HG03159 (cell line): ENCODE measurements at regions not wholly inside any gene's neighbourhood (a gene's known extent, or its start where the extent isn't known, plus 50 kb on each side); places are given as distances from the start of the nearest gene placed in this dataset.
"Not testable (repeated sequence)": the region's sequence is repeated elsewhere in the genome, so short reads cannot be mapped to it uniquely, and the experiment has no call there.

Source experiments
- ATAC-seq: cut with Tn5 transposase; IDR thresholded peaks from one replicate; pipeline ENCODE4 v1.9.1; 2021; ENCODE audit warnings: mild to moderate bottlenecking, moderate library complexity; ENCODE audit not compliant: unreplicated experiment

DNA sequence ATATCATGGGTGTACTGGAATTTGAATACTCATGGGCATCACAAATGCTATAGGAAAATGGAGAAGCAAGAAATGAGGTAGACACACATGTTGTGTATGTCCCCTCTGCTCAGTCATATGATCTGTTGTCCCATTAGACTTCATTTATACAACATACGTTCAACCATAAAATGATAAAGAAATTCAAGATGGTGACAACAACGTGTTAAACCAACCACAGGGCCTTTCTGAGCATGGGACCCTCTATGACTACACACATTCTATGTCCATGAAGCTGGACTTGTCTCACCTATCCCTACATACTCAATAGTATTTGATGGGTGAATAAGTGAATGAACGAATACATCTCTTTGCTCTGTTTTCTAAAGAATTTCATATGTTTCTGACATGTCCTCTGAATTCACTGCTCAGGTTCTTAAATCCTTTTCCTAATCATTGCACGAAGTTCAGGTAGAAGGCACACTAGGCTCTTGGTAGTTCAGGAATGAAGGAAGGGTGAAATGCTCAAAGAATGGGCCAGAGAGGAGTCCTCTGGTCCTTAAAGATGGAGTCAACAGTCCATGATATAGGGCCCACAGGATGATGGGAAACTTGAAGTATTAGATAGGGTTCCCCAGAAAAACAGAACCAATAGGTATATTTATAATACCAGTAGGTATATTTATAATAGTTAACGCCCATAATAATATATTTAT is 105.7 kb upstream of the PPM1H start:
- no peak for ATAC-seq

DNA sequence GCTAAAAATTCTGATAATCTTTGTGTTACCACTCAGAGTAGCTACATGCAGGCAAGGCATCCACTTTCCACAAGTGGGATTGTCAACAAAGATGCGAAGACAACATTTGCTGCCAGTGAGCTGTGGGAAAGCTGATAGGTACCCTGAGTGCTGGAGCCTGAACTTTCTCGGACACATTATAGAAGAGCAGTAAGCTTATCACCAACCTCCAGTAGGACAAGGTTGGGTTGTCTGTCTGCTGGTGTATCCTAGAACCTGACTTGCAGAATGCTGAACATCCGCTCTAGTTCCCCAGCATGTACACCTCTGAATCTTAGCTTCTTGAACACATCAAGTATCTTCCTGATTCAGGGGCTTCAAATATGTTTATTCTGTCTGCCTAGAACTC is 103.8 kb upstream of the PPM1H start:
- no peak for ATAC-seq

DNA sequence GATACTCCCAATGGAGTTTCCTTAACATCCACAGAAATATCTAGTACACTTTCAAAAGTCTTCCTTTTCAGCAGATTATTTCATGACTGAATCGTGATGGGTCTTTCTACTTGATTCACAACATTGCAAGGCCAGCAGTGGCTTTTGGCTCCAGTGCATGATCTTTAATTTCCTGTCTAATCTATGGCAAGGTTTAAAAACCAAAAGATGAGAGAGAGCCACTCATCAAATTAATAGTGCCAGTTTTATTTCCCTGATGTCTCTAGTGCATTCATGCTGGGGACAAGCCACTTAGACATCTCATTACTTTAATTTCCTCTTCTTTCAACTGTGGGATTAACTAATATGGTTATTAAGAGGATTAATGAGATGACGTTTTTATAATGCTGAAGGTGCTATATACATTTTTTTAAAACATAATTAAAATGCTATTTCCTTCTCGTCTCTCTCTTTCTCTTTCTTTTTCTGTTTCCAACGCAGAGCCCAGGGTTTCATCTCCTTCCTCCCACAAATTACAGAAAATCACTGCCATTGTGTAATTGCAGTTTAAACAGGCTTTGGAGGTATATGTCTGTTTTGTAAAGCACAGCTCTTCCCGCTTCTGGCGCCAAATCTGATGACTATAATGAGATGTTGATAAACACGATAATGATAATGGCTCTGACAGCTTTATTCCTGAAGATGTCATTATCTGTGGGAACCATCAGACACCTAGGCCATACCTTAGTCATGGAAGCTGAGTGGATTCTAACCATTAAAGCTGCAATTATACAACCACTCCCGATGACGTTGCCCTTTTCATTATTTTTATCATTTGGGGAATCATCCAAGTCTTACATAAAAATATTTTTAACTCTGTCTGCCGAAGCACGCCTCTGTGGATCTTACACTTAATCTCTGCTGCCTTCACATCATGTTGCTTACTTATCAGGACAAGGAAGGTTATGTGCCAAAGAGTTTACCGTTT is 103.1 kb upstream of the PPM1H start:
- no peak for ATAC-seq

DNA sequence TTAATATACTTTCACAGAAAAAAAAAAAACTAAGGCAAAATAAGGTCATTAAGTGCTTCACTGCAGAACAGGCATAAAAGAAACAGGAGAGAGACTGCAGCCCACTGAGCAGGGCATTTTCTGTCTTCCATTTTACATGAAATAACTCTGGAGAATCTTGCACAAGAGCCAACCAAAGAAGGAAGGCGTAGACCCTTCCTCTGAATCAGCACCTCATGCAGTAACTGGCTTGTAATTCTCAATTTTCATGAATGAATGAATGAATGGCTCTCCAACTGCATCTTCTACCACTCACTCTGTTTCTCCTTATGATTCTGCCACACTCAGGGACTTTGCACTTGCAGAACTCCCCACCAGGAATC is 102.0 kb upstream of the PPM1H start:
- no peak for ATAC-seq

DNA sequence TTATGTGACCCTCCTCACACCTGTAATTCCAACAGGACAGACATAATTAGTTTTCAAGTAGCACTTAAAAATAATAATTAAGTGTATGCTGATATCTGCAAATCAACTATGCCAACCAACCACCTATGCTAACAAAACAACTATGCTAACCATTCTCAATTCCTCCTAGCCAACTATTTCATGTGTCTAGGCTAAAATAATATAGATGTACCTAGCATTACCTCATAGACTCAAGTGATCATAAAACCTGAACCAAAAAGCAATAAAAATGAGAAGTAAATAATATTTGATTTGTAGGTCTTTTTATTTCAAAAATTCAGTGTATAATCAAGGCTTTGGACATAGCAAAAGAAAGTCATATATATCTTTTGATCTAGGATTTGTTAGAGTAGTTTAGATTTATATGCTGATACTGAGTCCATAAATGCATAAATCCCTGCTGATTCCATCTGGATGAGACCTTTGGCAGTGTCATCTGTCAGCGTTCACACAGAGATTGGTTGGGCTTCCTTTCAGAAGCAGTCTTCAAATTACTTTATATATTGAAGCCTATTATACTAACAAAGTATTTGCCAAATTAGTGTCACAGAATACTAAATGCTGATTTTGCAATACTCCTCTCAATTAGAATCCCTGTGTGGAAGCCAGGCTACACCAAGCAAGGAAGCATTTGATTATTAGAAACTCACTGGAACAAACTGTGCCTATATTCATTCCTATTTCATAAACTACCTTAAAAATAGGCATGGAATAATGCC is 101.4 kb upstream of the PPM1H start:
- ATAC-seq = no peak

DNA sequence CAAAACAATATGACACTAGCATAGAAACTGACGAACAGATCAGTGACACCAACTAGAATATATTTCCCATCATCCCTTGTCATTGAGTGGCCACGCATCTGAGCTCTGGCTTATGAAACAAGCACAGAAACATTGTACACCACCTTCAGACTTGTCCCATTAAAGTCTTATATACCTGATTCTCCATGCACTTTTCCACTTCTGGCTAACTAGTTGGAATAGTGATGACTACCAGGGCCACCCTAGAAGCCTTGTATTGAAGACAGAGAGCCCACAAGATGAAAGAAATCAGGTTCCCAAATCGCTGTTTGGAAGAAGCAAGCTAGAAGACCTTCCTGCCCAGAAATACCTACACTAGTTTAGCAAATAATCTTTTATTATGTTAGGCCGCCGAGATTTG is 99.7 kb upstream of the PPM1H start:
- ATAC-seq = no peak

DNA sequence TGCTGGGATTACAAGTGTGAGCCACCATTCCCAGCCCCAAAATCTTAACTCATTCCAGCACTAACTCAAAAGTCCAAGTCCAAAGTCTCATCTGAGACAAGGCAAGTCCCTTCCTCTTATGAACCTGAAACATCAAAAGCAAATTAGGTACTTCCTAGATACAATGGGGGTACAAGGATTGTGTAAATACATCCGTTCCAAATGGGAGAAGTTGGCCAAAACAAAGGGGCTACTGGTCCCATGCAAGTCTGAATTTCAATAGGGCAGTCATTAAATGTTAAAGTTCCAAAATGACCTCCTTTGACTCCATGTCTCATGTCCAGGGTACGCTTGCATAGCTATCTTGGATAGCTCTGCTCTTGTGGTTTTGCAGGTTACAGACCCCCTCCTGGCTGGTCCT is 94.7 kb upstream of the PPM1H start:
- ATAC-seq = no peak

DNA sequence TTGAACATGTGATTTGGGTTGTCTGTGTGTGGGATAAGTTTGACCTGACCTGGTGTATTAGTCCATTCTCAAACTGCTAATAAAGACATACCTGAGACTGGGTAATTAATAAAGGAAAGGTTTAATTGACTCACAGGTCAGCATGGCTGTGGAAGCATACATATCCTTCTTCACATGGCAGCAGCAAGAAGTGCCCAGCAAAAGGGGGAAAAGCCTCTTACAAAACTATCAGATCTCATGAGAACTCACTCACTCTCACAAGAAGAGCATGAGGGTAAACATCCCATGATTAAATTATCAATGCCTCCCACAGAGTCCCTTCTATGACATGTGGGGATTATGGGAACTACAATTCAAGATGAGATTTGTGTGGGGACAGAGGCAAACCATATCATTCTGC is 94.0 kb upstream of the PPM1H start:
- no peak for ATAC-seq

DNA sequence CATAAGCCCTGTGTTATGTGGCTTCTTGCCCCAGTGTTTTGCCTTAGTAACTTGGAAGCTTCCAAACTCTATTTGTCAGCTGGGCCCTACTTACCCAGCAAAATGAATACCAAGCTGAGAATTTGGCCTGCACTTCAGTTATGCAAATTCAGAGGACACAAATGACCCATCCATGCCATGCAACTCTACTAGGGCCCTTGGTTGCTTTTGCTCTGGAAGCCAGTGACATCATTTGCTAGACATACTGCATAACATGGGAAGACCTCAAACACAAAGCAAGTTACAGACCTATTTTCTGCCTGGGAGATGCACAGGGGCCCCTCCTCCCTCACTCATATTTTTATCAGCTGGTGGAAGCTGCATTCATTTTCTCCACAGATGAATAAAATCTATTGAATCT is 90.2 kb upstream of the PPM1H start:
- ATAC-seq = no peak

DNA sequence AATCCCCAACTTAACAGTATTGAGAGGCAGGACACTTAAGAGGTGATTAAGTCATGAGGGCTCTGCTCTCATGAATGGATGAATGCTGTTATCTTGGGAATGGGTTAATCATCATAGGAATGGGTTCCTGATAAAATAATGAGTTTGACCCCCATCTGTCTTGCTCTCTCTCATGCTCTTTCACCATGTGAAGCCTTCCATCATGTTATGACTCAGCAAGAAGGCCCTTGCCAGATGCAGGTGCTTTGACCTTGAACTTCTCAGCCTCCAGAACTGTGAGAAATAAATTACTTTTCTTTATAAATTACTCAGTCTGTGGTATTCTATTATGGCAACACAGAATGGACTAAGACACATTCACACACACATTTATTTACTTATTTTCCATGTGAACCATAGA is 89.0 kb upstream of the PPM1H start:
- ATAC-seq = no peak

DNA sequence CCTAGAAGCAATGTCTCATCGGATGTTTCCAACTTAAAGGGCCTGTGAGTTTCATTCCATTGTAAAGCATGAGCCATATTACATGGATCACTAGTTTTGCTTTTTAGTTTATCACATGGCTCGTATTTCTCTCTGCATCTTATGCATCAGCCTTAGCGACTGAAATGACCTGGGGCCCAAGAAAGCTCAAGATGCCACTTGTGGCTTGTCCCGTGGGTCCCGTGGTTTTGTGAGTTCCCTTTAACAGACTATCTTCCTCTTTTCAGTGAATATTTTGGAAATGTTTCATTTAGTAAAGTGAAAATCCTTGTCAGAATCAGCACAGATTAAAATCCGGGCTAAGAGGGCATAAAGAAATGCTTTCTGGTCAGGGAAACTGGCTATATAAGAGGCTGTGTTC is 86.2 kb upstream of the PPM1H start:
- no peak for ATAC-seq

DNA sequence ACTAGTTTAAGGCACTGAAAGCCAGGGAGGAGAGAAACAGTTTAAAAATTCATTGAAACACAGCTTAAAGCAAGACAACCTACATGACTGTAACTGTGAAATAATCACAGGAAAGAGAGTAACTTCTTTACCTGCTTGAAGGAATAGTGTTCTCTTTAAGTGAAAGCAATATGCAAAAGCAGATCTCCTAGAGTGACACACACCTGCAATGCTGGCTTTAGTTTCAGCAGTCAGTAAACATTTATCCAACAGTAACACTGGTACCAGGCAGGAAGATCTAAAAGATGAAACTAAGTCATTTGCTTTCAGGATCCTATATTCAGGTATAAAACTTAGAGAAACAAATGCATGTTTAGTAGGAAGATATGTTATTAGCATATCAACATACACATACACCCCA is 85.3 kb upstream of the PPM1H start:
- no peak for ATAC-seq

DNA sequence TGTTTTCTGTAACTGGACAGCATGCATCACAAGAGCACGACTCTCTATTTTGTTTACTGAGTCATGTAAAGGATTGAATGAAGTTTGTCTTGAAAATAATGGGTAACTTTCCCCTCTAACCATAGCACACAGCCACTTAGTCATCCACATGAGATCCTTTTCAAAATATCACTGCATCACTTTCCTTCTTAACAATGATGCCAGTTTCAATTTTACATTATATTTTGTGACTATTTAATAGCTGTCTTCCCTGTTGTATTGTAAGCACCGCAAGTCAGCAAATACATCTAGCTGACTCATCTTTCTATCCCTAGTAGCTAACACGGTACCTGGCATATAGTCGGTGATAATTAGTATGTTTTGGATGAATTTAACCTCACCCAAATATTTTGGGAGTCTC is 83.3 kb upstream of the PPM1H start:
- ATAC-seq = no peak

DNA sequence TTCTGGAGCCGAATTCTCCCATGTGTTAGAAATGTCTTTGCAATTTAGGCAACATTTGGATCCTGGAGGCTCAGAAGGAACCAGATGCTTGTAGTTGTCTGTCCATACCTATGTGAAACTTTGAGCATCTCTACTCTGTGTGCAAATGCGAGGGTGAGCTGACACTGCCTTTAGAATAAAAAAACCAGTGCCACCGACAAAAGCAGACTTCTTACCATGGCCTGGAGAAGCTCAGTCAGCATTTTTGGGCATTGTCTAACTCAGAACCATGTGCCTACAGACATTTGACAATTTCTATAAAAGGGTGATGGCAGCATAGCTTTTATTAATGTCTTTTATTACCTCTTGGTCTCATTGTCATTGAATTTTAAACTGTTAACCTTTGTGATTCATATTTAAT is 78.4 kb upstream of the PPM1H start:
- no peak for ATAC-seq

DNA sequence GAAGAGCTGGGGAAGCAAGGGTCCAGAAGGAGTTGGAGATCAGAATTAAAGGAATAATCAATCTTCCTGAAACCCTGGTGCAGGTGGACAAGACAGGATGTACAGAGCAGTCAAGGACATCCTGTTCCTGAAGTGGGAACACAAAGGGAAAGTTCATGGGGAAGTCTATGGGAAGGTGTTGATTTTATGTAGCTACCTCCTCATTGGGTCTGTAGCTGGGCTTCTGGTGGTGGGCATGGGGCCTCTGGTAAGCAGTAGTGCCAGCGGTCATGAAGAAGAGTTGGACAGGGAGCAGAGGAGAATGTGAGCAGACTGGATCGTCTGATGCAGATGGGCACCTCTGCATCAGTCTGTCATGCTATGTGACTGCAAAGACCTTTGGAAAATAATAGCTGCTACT is 75.7 kb upstream of the PPM1H start:
- no peak for ATAC-seq

DNA sequence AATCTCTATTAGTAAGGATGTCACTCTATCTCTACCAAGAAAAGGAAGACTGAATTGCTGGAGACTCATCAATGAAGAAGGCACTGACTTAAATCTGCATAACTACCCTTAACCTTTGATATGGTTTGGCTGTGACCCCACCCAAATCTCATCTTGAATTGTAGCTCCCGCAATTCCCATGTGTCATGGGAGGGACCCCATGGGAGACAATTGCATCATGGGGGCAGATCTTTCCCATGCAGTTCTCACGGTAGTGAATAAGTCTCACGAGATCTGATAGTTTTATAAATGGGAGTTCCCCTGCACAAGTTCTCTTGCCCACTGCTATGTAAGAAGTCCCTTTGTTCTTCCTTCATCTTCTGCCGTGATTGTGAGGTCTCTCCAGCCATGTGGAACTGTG is 73.4 kb upstream of the PPM1H start:
- no peak for ATAC-seq

DNA sequence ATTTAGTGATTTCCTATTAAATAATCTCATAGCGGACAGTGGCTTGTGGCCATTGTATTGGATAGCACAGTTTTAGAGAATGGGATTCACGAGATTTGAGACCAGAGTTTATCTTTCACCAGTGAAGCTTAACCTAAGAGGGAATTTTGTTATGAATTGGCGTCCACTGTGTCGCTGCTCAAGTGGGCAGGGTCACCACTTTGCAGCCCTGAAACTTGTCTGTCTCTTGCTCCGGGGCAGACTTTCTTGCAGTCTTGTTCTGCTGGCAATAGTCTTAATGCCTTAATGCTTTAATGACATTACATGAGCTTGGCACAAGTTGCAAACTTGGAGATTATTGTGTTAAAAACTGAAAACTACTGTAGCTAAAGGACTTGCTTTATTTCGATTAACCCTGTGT is 72.8 kb upstream of the PPM1H start:
- no peak for ATAC-seq

DNA sequence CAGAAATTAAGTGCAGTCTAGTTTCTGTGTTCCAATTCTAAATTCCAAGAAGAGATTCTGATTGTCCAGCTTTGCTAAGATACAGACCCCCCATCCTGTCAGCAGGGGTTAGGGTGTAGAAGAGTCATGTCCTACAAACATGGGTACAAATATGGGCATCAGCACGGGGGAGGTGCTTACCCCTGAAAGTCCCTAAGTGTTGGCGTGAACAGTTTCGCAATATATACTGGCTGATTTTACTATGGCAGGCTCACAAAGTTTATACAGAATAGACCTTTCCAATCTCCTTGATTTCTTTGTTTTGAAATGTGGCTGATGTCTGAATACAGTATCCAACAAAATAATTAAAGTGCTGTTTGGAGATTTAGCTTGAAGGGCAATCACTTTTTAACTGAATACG is 71.6 kb upstream of the PPM1H start:
- ATAC-seq = no peak

DNA sequence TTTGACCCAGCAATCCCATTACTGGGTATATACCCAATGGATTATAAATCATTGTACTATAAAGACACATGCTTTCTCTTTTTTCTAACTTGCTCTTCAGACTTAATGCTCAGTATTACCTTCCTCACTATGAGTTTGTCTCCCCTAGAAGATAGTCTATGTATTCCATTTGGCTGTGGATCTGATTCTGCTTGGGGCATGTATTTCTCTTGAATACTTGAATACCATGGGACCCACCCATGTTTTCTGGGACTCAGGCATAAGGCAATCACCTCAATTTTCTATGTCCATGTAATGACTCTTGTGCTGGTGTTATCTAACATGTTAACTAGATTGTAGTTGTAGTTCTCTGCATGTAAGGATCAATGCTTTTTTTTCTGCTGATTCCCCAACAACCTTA is 70.4 kb upstream of the PPM1H start:
- no peak for ATAC-seq

DNA sequence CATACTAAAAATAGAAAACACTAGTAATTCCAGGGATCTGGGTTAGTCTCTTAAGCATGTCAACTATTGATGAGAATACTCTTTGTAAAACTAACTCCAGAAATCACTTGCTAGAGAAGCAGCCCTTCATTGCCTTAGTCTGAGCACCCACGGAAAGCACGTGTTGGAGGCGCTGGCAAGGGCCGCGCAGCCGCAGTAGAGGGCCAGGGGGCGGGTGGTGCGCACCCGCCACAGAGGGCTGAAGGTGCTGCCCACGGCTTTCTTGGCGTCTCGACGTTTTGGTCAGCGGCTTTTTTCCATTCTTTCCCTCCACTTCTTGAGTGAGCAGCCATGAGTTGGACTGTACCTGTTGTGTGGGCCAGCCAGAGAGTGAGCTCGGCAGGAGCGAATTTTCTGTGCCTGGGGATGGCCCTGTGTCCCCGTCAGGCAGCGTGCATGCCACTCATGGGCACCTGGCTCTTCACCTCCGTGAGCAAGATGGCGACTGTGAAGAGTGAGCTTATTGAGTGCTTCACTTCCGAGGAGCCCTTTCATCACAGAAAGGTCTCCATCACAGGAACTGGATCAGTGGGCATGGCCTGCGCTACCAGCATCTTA is 68.4 kb upstream of the PPM1H start:
- no peak for ATAC-seq

DNA sequence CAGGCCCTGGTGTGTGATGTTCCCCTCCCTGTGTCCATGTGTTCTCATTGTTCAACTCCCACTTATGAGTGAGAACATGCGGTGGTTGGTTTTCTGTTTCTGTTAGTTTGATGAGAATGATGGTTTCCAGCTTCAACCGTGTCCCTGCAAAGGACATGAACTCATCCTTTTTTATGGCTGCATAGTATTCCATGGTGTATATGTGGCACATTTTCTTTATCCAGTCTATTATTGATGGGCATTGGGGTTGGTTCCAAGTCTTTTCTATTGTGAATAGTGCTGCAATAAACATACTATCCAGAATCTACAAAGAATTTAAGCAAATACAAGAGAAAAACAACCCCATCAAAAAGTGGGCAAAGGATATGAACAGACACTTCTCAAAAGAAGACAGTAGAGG is 67.1 kb upstream of the PPM1H start:
- not testable (repeated sequence) for ATAC-seq
